ENCODE measurements at regions not wholly inside any gene's neighbourhood (a gene's known extent, or its start where the extent isn't known, plus 50 kb on each side); places are given as distances from the start of the nearest gene placed in this dataset.
"Not testable (repeated sequence)": the region's sequence is repeated elsewhere in the genome, so short reads cannot be mapped to it uniquely, and the experiment has no call there.

GRCh38 chr4:181119186-181119585 is 1124.0 kb upstream of the TENM3 start:
- Histone ChIP-seq H3K4me3 (ENCODE audit: insufficient read depth, low read depth, low read length) (no peak overlapping the region), H3K4me1 (ENCODE audit: insufficient read depth, low read length) (no peaks in the 10 kb centered on the region), H3K9ac (ENCODE audit: low read length) (no peak overlapping the region), H3K27ac (ENCODE audit: low read depth, low read length) (no peak overlapping the region), H3K9me3 (ENCODE audit: insufficient read depth, low read depth, low read length) (no peaks in the 10 kb centered on the region), H4K20me1 (ENCODE audit: insufficient read depth, low read length) (no peaks in the 10 kb centered on the region), H3K79me2 (ENCODE audit: insufficient read depth, low read length) (no peaks in the 10 kb centered on the region), H3K36me3 (ENCODE audit: insufficient read depth, low read length) (no peaks in the 10 kb centered on the region), H3K27me3 (ENCODE audit: insufficient read depth, low read length) (no peaks in the 10 kb centered on the region), H2AFZ (ENCODE audit: low read depth, low read length) (no peak overlapping the region), H3K4me2 (ENCODE audit: low read length) (no peak overlapping the region)
- no peaks in the 10 kb centered on the region for H3K27me3 Mint-ChIP-seq (ENCODE audit: low read depth, unreplicated experiment)
- H3K9me3 Mint-ChIP-seq (ENCODE audit: unreplicated experiment): no peaks in the 10 kb centered on the region
- TF ChIP-seq CTCF (IDR thresholded peaks at IDR 0.05; ENCODE audit: insufficient read depth, low read depth, low read length): no peak
- no peak for TF ChIP-seq EZH2 (IDR thresholded peaks at IDR 0.05; ENCODE audit: insufficient read depth, low read length)
- no peak overlapping the region for H3K4me3 Mint-ChIP-seq (ENCODE audit: unreplicated experiment)
- no peak for DNase-seq (ENCODE audit: low read depth)
- FAIRE-seq: no peak
- H3K4me1 Mint-ChIP-seq (ENCODE audit: low read depth, unreplicated experiment): no peaks in the 10 kb centered on the region
- no peaks in the 10 kb centered on the region for H3K36me3 Mint-ChIP-seq (ENCODE audit: low read depth, unreplicated experiment)
- no peak overlapping the region for H3K27ac Mint-ChIP-seq (ENCODE audit: unreplicated experiment)

DNA sequence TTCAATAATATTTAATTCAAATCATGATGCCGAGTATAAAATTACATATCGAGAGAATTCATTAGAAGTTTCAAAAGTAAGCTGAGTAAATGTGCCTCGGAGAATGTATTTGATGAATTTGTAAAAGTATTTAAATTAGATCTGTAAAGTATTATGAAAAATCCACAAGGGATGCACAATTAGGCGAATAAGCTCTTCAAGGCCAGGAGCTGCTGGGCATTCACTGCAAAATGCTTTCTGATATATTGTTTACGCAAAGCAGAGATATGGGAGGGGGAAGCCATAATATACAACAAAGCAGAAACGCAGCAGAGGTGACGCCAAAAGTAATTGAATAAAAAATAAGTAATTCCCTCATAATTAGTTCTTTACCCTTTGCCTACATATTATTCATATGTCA is 1121.5 kb upstream of the TENM3 start:
- Histone ChIP-seq H3K4me3 (ENCODE audit: insufficient read depth, low read depth, low read length) (no peak overlapping the region), H3K9me3 (ENCODE audit: insufficient read depth, low read depth, low read length) (no peaks in the 10 kb centered on the region), H3K4me1 (ENCODE audit: insufficient read depth, low read length) (no peaks in the 10 kb centered on the region), H3K9ac (ENCODE audit: low read length) (no peak overlapping the region), H3K27ac (ENCODE audit: low read depth, low read length) (no peak overlapping the region), H3K79me2 (ENCODE audit: insufficient read depth, low read length) (no peaks in the 10 kb centered on the region), H3K36me3 (ENCODE audit: insufficient read depth, low read length) (no peaks in the 10 kb centered on the region), H2AFZ (ENCODE audit: low read depth, low read length) (no peak overlapping the region), H3K4me2 (ENCODE audit: low read length) (no peak overlapping the region), H3K27me3 (ENCODE audit: insufficient read depth, low read length) (no peaks in the 10 kb centered on the region), H4K20me1 (ENCODE audit: insufficient read depth, low read length) (no peaks in the 10 kb centered on the region)
- Mint-ChIP-seq H3K36me3 (ENCODE audit: low read depth, unreplicated experiment) (no peaks in the 10 kb centered on the region), H3K9me3 (ENCODE audit: unreplicated experiment) (no peaks in the 10 kb centered on the region), H3K4me1 (ENCODE audit: low read depth, unreplicated experiment) (no peaks in the 10 kb centered on the region), H3K27me3 (ENCODE audit: low read depth, unreplicated experiment) (no peaks in the 10 kb centered on the region), H3K4me3 (ENCODE audit: unreplicated experiment) (no peak overlapping the region), H3K27ac (ENCODE audit: unreplicated experiment) (no peak overlapping the region)
- no peak for FAIRE-seq
- no peak for DNase-seq (ENCODE audit: low read depth)
- TF ChIP-seq CTCF (IDR thresholded peaks at IDR 0.05; ENCODE audit: insufficient read depth, low read depth, low read length) (no peak), EZH2 (IDR thresholded peaks at IDR 0.05; ENCODE audit: insufficient read depth, low read length) (no peak)

DNA sequence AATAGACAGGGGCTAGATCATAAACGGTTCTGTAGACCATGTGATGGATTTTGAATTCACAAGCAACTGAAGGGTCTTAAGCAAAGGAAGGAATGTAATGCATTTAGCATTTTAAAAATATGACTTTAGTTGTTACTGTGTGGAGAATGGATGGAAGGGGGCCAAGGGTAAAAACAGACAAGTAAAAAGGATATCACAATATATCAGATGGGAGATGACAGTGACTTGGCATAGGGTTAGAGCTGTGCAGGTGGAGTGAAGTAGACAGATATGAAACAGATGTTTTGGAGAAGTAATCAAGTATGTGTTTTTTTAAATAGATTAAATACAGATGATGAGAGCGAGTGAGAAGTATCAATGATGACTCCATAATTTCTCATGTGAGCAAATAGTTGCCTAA is 1116.0 kb upstream of the TENM3 start:
- no peak overlapping the region for H3K27ac ChIP-seq (ENCODE audit: low read depth, low read length)
- no peaks in the 10 kb centered on the region for H4K20me1 ChIP-seq (ENCODE audit: insufficient read depth, low read length)
- H3K4me1 ChIP-seq (ENCODE audit: insufficient read depth, low read length): no peaks in the 10 kb centered on the region
- Mint-ChIP-seq H3K4me3 (ENCODE audit: unreplicated experiment) (no peak overlapping the region), H3K27me3 (ENCODE audit: low read depth, unreplicated experiment) (no peaks in the 10 kb centered on the region), H3K9me3 (ENCODE audit: unreplicated experiment) (peaks cover 20% of the 10 kb centered on the region), H3K27ac (ENCODE audit: unreplicated experiment) (no peak overlapping the region), H3K4me1 (ENCODE audit: low read depth, unreplicated experiment) (no peaks in the 10 kb centered on the region), H3K36me3 (ENCODE audit: low read depth, unreplicated experiment) (no peaks in the 10 kb centered on the region)
- no peak overlapping the region for H2AFZ ChIP-seq (ENCODE audit: low read depth, low read length)
- FAIRE-seq (no peak), DNase-seq (ENCODE audit: low read depth) (no peak)
- H3K36me3 ChIP-seq (ENCODE audit: insufficient read depth, low read length): no peaks in the 10 kb centered on the region
- no peaks in the 10 kb centered on the region for H3K27me3 ChIP-seq (ENCODE audit: insufficient read depth, low read length)
- no peak overlapping the region for H3K4me2 ChIP-seq (ENCODE audit: low read length)
- no peak for TF ChIP-seq EZH2 (IDR thresholded peaks at IDR 0.05; ENCODE audit: insufficient read depth, low read length)
- no peak for TF ChIP-seq CTCF (IDR thresholded peaks at IDR 0.05; ENCODE audit: insufficient read depth, low read depth, low read length)
- no peaks in the 10 kb centered on the region for H3K79me2 ChIP-seq (ENCODE audit: insufficient read depth, low read length)
- H3K9ac ChIP-seq (ENCODE audit: low read length): no peak overlapping the region
- peaks cover 8% of the 10 kb centered on the region for H3K9me3 ChIP-seq (ENCODE audit: insufficient read depth, low read depth, low read length)
- H3K4me3 ChIP-seq (ENCODE audit: insufficient read depth, low read depth, low read length): no peak overlapping the region

DNA sequence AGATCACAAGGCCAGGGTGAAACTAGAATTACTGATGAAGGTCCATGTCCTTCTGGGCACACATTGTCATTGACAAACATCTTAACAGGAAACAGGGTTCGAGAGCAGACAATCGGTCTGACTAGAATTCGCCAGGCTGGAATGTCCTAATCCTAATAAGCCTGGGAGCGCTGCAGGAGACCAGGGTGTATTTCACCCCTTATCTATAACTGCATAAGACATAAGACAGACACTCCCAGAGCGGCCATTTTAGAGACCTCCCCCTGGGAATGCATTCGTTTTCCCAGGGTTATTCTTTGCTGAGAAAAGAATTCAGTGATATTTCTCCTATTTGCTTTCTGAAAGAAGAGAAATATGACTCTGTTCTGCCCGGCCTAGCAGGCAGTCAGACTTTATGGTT is 1112.9 kb upstream of the TENM3 start:
- H3K4me1 ChIP-seq (ENCODE audit: insufficient read depth, low read length); H3K27ac Mint-ChIP-seq (ENCODE audit: unreplicated experiment); H3K9ac ChIP-seq (ENCODE audit: low read length); H3K9me3 ChIP-seq (ENCODE audit: insufficient read depth, low read depth, low read length); H3K27me3 Mint-ChIP-seq (ENCODE audit: low read depth, unreplicated experiment); DNase-seq (ENCODE audit: low read depth); H3K4me3 ChIP-seq (ENCODE audit: insufficient read depth, low read depth, low read length); H3K27ac ChIP-seq (ENCODE audit: low read depth, low read length); H4K20me1 ChIP-seq (ENCODE audit: insufficient read depth, low read length); H3K79me2 ChIP-seq (ENCODE audit: insufficient read depth, low read length); H3K36me3 ChIP-seq (ENCODE audit: insufficient read depth, low read length); FAIRE-seq; H3K36me3 Mint-ChIP-seq (ENCODE audit: low read depth, unreplicated experiment); H3K4me1 Mint-ChIP-seq (ENCODE audit: low read depth, unreplicated experiment); H3K4me3 Mint-ChIP-seq (ENCODE audit: unreplicated experiment); H3K4me2 ChIP-seq (ENCODE audit: low read length); H3K27me3 ChIP-seq (ENCODE audit: insufficient read depth, low read length); H2AFZ ChIP-seq (ENCODE audit: low read depth, low read length): not testable (repeated sequence)
- peaks cover 20% of the 10 kb centered on the region for H3K9me3 Mint-ChIP-seq (ENCODE audit: unreplicated experiment)
